ENCODE measurements at regions not wholly inside any gene's neighbourhood (a gene's known extent, or its start where the extent isn't known, plus 50 kb on each side); places are given as distances from the start of the nearest gene placed in this dataset.

- 96% methylated on average over 3 of the region's 3 CpGs for WGBS
- Histone ChIP-seq H3K27ac (ENCODE audit: low read depth, low read length) (no peak overlapping the region), H3K27me3 (ENCODE audit: insufficient read depth, low read length) (no peaks in the 10 kb centered on the region), H3K4me1 (ENCODE audit: insufficient read depth, low read length) (no peaks in the 10 kb centered on the region), H3K9ac (ENCODE audit: low read depth, low read length) (no peak overlapping the region), H3K36me3 (ENCODE audit: insufficient read depth, low read length) (no peaks in the 10 kb centered on the region), H3K9me3 (ENCODE audit: insufficient read depth, low read depth, low read length) (no peaks in the 10 kb centered on the region), H3K4me3 (ENCODE audit: low read length) (no peak overlapping the region)
These were observed 891.5 kb downstream of the SUCLG1 start for GRCh38 chr2:83567551-83567950.

DNA sequence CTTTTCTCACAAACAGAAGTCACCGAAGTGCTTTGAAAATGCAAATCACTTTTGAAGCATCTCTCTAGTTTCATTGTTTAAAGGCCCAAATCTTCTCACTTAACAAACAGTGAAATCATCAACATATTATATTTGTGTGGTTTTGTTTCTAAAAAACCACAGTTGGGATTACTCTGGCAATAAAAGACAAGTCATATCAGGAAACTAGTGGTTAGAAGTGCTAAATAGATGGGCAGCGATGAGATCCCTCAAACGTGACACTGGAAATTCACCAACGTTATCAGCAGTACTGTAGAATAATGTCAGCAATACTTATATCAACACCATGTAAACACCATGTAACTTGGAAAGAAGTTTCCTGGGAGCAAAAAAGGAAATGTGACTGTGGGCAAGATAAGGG is 893.5 kb downstream of the SUCLG1 start:
- Histone ChIP-seq H3K9ac (ENCODE audit: low read depth, low read length) (no peak overlapping the region), H3K27me3 (ENCODE audit: insufficient read depth, low read length) (no peaks in the 10 kb centered on the region), H3K4me3 (ENCODE audit: low read length) (no peak overlapping the region), H3K27ac (ENCODE audit: low read depth, low read length) (no peak overlapping the region), H3K4me1 (ENCODE audit: insufficient read depth, low read length) (no peaks in the 10 kb centered on the region), H3K36me3 (ENCODE audit: insufficient read depth, low read length) (no peaks in the 10 kb centered on the region), H3K9me3 (ENCODE audit: insufficient read depth, low read depth, low read length) (no peaks in the 10 kb centered on the region)
- 95% methylated on average over 4 of the region's 4 CpGs for WGBS

GRCh38 chr2:83565181-83565580 is 893.9 kb downstream of the SUCLG1 start:
- no peak overlapping the region for H3K27ac ChIP-seq (ENCODE audit: low read depth, low read length)
- H3K27me3 ChIP-seq (ENCODE audit: insufficient read depth, low read length) = no peaks in the 10 kb centered on the region
- H3K4me1 ChIP-seq (ENCODE audit: insufficient read depth, low read length) = no peaks in the 10 kb centered on the region
- WGBS = 71% methylated on average over 4 of the region's 4 CpGs
- H3K9me3 ChIP-seq (ENCODE audit: insufficient read depth, low read depth, low read length) = no peaks in the 10 kb centered on the region
- H3K36me3 ChIP-seq (ENCODE audit: insufficient read depth, low read length) = no peaks in the 10 kb centered on the region
- no peak overlapping the region for H3K9ac ChIP-seq (ENCODE audit: low read depth, low read length)
- H3K4me3 ChIP-seq (ENCODE audit: low read length) = no peak overlapping the region

DNA sequence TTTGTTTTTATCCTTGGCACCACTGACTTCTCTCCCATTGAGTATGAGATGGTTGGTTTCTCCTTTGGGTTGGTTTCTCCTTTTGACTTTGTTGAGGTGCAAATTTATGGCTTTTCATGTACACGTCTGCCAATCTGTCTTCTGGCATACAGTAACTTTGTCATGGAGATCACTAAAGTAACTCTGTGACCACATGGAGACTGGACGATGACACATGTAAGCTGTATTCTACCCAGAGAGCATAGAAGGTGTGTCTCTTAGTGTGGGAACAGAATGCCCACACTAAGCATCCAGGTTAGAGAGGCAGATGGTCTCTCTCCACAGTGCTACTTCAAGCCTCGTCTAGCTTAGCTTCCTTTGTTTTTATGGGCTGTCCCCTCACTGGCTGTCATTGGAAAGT is 897.5 kb downstream of the SUCLG1 start:
- Histone ChIP-seq H3K4me1 (ENCODE audit: insufficient read depth, low read length) (no peaks in the 10 kb centered on the region), H3K9ac (ENCODE audit: low read depth, low read length) (no peak overlapping the region), H3K27ac (ENCODE audit: low read depth, low read length) (no peak overlapping the region), H3K4me3 (ENCODE audit: low read length) (no peak overlapping the region), H3K9me3 (ENCODE audit: insufficient read depth, low read depth, low read length) (no peaks in the 10 kb centered on the region), H3K36me3 (ENCODE audit: insufficient read depth, low read length) (no peaks in the 10 kb centered on the region), H3K27me3 (ENCODE audit: insufficient read depth, low read length) (no peaks in the 10 kb centered on the region)
- 91% methylated on average over 3 of the region's 3 CpGs for WGBS

DNA sequence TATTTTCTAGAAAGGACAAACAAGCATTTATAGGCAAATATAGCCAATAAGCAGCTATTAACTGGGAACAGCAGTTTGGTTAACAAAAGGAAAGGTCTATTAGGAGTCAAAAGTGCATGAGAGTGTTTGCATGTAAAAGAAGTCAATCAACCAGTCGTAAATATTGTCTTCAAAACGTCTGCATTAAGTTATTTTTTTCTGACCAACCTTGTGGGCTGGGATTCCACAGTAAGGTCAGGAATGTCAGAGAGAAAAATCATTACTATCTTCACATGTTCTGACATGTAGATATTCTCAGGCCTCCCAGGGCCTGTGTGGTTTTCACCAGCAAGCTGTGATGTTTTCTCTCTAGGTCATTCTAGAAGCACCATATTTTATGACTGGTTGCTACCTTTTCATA is 922.5 kb downstream of the SUCLG1 start:
- no peaks in the 10 kb centered on the region for H3K36me3 ChIP-seq (ENCODE audit: insufficient read depth, low read length)
- peaks cover 16% of the 10 kb centered on the region for H3K4me1 ChIP-seq (ENCODE audit: insufficient read depth, low read length)
- WGBS = 38% methylated on average over 2 of the region's 2 CpGs
- H3K9ac ChIP-seq (ENCODE audit: low read depth, low read length) = no peak overlapping the region
- no peaks in the 10 kb centered on the region for H3K9me3 ChIP-seq (ENCODE audit: insufficient read depth, low read depth, low read length)
- H3K27ac ChIP-seq (ENCODE audit: low read depth, low read length) = no peak overlapping the region
- H3K4me3 ChIP-seq (ENCODE audit: low read length) = no peak overlapping the region
- no peaks in the 10 kb centered on the region for H3K27me3 ChIP-seq (ENCODE audit: insufficient read depth, low read length)

DNA sequence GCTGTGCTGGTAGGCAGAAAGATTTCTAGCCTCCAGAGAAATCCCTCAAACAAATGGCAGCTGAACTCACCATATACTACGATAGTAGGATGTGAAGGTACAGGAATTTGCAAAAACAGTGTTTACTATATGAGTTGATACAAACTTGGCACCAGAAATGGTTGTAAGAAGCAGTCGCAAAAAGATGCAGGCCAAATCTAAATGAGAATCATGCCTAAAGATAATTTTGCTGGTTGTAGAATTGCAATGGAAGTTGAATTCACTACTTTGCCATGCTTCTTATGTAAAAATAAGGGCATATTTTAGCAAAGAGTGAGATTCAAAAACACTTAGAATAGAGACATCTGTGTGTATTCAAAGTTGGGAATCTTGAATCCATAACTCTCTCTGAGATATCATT is 924.7 kb downstream of the SUCLG1 start:
- no peaks in the 10 kb centered on the region for H3K9me3 ChIP-seq (ENCODE audit: insufficient read depth, low read depth, low read length)
- H3K27me3 ChIP-seq (ENCODE audit: insufficient read depth, low read length) = no peaks in the 10 kb centered on the region
- no peak overlapping the region for H3K9ac ChIP-seq (ENCODE audit: low read depth, low read length)
- 94% methylated on average over 2 of the region's 2 CpGs for WGBS
- H3K27ac ChIP-seq (ENCODE audit: low read depth, low read length) = no peak overlapping the region
- H3K36me3 ChIP-seq (ENCODE audit: insufficient read depth, low read length) = no peaks in the 10 kb centered on the region
- H3K4me1 ChIP-seq (ENCODE audit: insufficient read depth, low read length) = peaks cover 16% of the 10 kb centered on the region
- no peak overlapping the region for H3K4me3 ChIP-seq (ENCODE audit: low read length)

- H3K9me3 ChIP-seq (ENCODE audit: insufficient read depth, low read depth, low read length) = no peaks in the 10 kb centered on the region
These were observed 927.8 kb downstream of the SUCLG1 start for GRCh38 chr2:83531206-83531826.

GRCh38 chr2:83528767-83529166 is 930.3 kb downstream of the SUCLG1 start:
- Histone ChIP-seq H3K27me3 (ENCODE audit: insufficient read depth, low read length) (no peaks in the 10 kb centered on the region), H3K9ac (ENCODE audit: low read depth, low read length) (no peak overlapping the region), H3K4me1 (ENCODE audit: insufficient read depth, low read length) (no peaks in the 10 kb centered on the region; the same call in 1 of the 2 replicates), H3K9me3 (ENCODE audit: insufficient read depth, low read depth, low read length) (no peaks in the 10 kb centered on the region), H3K4me3 (ENCODE audit: low read length) (no peak overlapping the region), H3K36me3 (ENCODE audit: insufficient read depth, low read length) (no peaks in the 10 kb centered on the region), H3K27ac (ENCODE audit: low read depth, low read length) (no peak overlapping the region)
- WGBS = 100% methylated on average over 1 of the region's 1 CpG

More at GRCh38 chr2:83531206-83531826, 927.8 kb downstream of the SUCLG1 start:
- WGBS = 77% methylated on average over 5 of the region's 5 CpGs
- Histone ChIP-seq H3K4me3 (ENCODE audit: low read length) (no peak overlapping the region), H3K36me3 (ENCODE audit: insufficient read depth, low read length) (no peaks in the 10 kb centered on the region), H3K9ac (ENCODE audit: low read depth, low read length) (no peak overlapping the region), H3K4me1 (ENCODE audit: insufficient read depth, low read length) (peaks cover 10% of the 10 kb centered on the region), H3K27me3 (ENCODE audit: insufficient read depth, low read length) (no peaks in the 10 kb centered on the region), H3K27ac (ENCODE audit: low read depth, low read length) (no peak overlapping the region)

DNA sequence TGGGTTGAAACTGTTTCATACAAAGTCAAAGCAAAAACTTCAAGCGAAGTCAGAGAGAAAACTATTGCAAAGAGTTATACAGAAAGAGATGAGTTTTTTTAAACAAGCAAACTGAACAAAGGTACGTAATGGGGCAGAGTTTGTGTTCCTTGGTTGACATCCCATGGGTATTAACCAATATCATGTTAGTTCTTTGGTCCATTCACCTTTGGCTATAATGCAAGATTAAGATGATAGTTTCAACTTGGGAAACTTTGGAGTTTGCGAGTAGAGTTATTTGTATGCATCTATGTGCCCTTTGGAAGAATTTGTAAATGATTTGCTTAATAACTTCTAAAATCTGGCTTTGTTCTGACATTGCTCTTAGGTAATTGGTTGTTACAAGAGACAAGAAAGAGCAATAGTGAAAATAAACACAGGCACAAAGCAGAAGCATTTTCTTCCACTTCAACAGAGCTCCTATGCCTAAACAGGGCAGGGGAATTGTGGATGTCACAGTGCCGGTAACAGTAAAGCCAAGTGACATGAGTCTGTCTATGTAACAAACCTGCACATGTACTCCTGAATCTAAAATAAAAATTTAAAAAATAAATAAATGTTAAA is 936.1 kb downstream of the SUCLG1 start:
- Histone ChIP-seq H3K9ac (ENCODE audit: low read depth, low read length) (no peak overlapping the region), H3K4me1 (ENCODE audit: insufficient read depth, low read length) (no peaks in the 10 kb centered on the region), H3K36me3 (ENCODE audit: insufficient read depth, low read length) (no peaks in the 10 kb centered on the region), H3K9me3 (ENCODE audit: insufficient read depth, low read depth, low read length) (no peaks in the 10 kb centered on the region), H3K27ac (ENCODE audit: low read depth, low read length) (no peak overlapping the region), H3K27me3 (ENCODE audit: insufficient read depth, low read length) (no peaks in the 10 kb centered on the region), H3K4me3 (ENCODE audit: low read length) (no peak overlapping the region)
- WGBS = 94% methylated on average over 4 of the region's 4 CpGs

- WGBS = 97% methylated on average over 42 of the region's 42 CpGs
- H3K36me3 ChIP-seq (ENCODE audit: insufficient read depth, low read length) = no peaks in the 10 kb centered on the region
- no peaks in the 10 kb centered on the region for H3K9me3 ChIP-seq (ENCODE audit: insufficient read depth, low read depth, low read length)
- H3K9ac ChIP-seq (ENCODE audit: low read depth, low read length) = no peak overlapping the region
- H3K27me3 ChIP-seq (ENCODE audit: insufficient read depth, low read length) = no peaks in the 10 kb centered on the region
- no peak overlapping the region for H3K4me3 ChIP-seq (ENCODE audit: low read length)
- H3K27ac ChIP-seq (ENCODE audit: low read depth, low read length) = no peak overlapping the region
- H3K4me1 ChIP-seq (ENCODE audit: insufficient read depth, low read length) = no peaks in the 10 kb centered on the region
These were observed 941.2 kb downstream of the SUCLG1 start for GRCh38 chr2:83517727-83518368.

DNA sequence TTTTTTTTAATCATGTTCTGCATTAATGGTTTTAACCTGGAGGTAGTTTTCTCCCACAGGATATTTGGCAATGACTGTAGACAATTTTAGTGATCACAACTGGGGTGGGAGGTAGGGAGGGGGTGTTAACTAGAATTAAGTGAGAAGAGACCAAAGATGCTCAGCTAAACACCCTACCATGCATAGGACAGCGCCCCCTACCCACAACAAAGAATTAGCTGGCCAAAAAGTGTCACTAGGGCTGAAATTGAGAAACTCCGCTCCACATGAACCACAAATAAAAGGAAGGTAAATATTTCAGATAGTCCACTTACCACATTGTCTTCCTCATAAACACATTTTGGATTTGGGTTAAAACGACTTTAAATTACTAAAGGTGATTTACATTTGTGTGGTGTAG is 942.6 kb downstream of the SUCLG1 start:
- Histone ChIP-seq H3K9ac (ENCODE audit: low read depth, low read length) (no peak overlapping the region), H3K27me3 (ENCODE audit: insufficient read depth, low read length) (no peaks in the 10 kb centered on the region), H3K36me3 (ENCODE audit: insufficient read depth, low read length) (no peaks in the 10 kb centered on the region), H3K27ac (ENCODE audit: low read depth, low read length) (no peak overlapping the region), H3K9me3 (ENCODE audit: insufficient read depth, low read depth, low read length) (no peaks in the 10 kb centered on the region), H3K4me1 (ENCODE audit: insufficient read depth, low read length) (no peaks in the 10 kb centered on the region), H3K4me3 (ENCODE audit: low read length) (no peak overlapping the region)
- 83% methylated on average over 2 of the region's 3 CpGs for WGBS

All from HUES64 (cell line).